ENCODE measurements at regions not wholly inside any gene's neighbourhood (a gene's known extent, or its start where the extent isn't known, plus 50 kb on each side); places are given as distances from the start of the nearest gene placed in this dataset.

GRCh38 chr9:28662675-28663074, 1089.4 kb upstream of the C9orf72 start:
- no peak for DNase-seq

- no peak for DNase-seq
These were observed 1094.9 kb upstream of the C9orf72 start for GRCh38 chr9:28668158-28668557.

- no peak for DNase-seq
These were observed 1097.7 kb upstream of the C9orf72 start for GRCh38 chr9:28671000-28671399.

GRCh38 chr9:28678097-28678496, 1104.8 kb upstream of the C9orf72 start:
- DNase-seq: no peak

- no peak for DNase-seq
These were observed 1114.9 kb upstream of the C9orf72 start for GRCh38 chr9:28688172-28688571.

- no peak for DNase-seq
These were observed 1118.7 kb upstream of the C9orf72 start for GRCh38 chr9:28692012-28692411.

GRCh38 chr9:28696960-28697359, 1123.7 kb upstream of the C9orf72 start:
- DNase-seq: no peak

- no peak for DNase-seq
These were observed 1126.4 kb upstream of the C9orf72 start for GRCh38 chr9:28699632-28700031.

GRCh38 chr9:28707616-28708015, 1134.3 kb upstream of the C9orf72 start:
- no peak for DNase-seq

GRCh38 chr9:28714188-28714587, 1140.9 kb upstream of the C9orf72 start:
- no peak for DNase-seq

GRCh38 chr9:28718226-28718625, 1144.9 kb upstream of the C9orf72 start:
- DNase-seq: no peak

GRCh38 chr9:28720746-28721145, 1147.5 kb upstream of the C9orf72 start:
- DNase-seq: no peak

- no peak for DNase-seq
These were observed 1156.8 kb upstream of the C9orf72 start for GRCh38 chr9:28730111-28730510.

GRCh38 chr9:28735738-28736342, 1162.6 kb upstream of the C9orf72 start:
- no peak for DNase-seq

- DNase-seq: no peak
These were observed 1168.2 kb upstream of the C9orf72 start for GRCh38 chr9:28741459-28741858.

GRCh38 chr9:28747351-28747985, 1174.2 kb upstream of the C9orf72 start:
- no peak for DNase-seq

- no peak for DNase-seq
These were observed 1176.9 kb upstream of the C9orf72 start for GRCh38 chr9:28750136-28750535.

- no peak for DNase-seq
These were observed 1185.1 kb upstream of the C9orf72 start for GRCh38 chr9:28758341-28758740.

- no peak for DNase-seq
These were observed 1185.7 kb upstream of the C9orf72 start for GRCh38 chr9:28758971-28759370.

- no peak for DNase-seq
These were observed 1188.9 kb upstream of the C9orf72 start for GRCh38 chr9:28762167-28762566.

GRCh38 chr9:28764532-28764931, 1191.3 kb upstream of the C9orf72 start:
- DNase-seq: no peak

- DNase-seq: no peak
These were observed 1196.9 kb upstream of the C9orf72 start for GRCh38 chr9:28770226-28770625.

GRCh38 chr9:28770827-28771226, 1197.5 kb upstream of the C9orf72 start:
- DNase-seq: no peak

- no peak for DNase-seq
These were observed 1201.4 kb upstream of the C9orf72 start for GRCh38 chr9:28774433-28775235.

Measured in SIG-M5 (cell line).